Lower leg skin (tissue), 4 donors: ENCODE measurements at regions not wholly inside any gene's neighbourhood (a gene's known extent, or its start where the extent isn't known, plus 50 kb on each side); places are given as distances from the start of the nearest gene placed in this dataset.
"Not testable (repeated sequence)": the region's sequence is repeated elsewhere in the genome, so short reads cannot be mapped to it uniquely, and the experiment has no call there.

Experiments used
- DNase-seq, 2 donors: peaks; one replicate each; pipeline ENCODE4 v3.0.0-alpha.2; 2019; ENCODE audit warnings: low spot score in 2 of 2
- H3K4me3 ChIP-seq: fragments of 200-600 bp; sonication (generic); 2 replicates; pipeline ENCODE4 v1.5.1; 2017; ENCODE audit warnings: mild to moderate bottlenecking, low read depth; ENCODE audit not compliant: poor library complexity, severe bottlenecking
- CTCF ChIP-seq, 3 donors: fragments of 450-650 bp; IDR thresholded peaks; one replicate each; pipeline ENCODE4 v1.5.1; 2016; ENCODE audit warnings: antibody characterized with exemption in 3 of 3, mild to moderate bottlenecking in 3 of 3, moderate library complexity in 2 of 3
- POLR2A ChIP-seq, 2 donors: fragments of 450-650 bp; IDR thresholded peaks; one replicate each; pipeline ENCODE4 v1.6.1; 2016 to 2017; ENCODE audit warnings: antibody characterized with exemption in 2 of 2, mild to moderate bottlenecking in 1 of 2, moderate library complexity in 1 of 2
- WGBS, 2 donors: methylation state at CpG; one replicate each; pipeline ENCODE4 v1.1.5; 2018; 5-methylcytosine and 5-hydroxymethylcytosine counted together
- intact Hi-C: fragments of 100-400 bp; cut with DNase I; formaldehyde crosslinking; loops from one replicate; pipeline ENCODE4 v1.15.0; 2023; ENCODE audit warnings: low total_unique reads

GRCh38 chr5:163951069-163951468, 445.6 kb downstream of the MAT2B start:
- no peak for DNase-seq
- no peak overlapping the region for H3K4me3 ChIP-seq
- no peak for TF ChIP-seq CTCF (IDR thresholded peaks at IDR 0.05)
- no peak for TF ChIP-seq POLR2A (IDR thresholded peaks at IDR 0.05)
- 51 to 72% methylated on average over 4 of the region's 4 CpGs for WGBS, 2 donors
- intact Hi-C loops, result no loop called here

DNA sequence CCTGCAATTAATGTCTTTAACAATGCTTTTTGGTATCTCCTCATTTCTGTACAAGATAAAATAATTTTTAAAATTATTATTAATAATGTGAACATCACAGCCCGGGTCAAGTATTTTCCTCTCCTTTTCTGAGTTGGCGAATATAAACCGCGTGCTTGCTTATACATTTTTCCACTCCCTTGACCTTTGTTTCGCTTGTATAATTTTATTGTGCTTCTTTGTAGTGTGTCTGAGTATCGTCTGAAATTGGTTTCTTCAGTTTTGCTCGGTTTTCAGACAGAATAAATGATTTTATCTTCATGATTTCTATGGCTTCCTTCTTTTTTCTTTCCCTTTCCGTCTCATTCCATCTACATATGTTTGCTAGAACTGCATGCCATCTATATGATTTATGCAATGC, 448.5 kb downstream of the MAT2B start:
- 68 to 72% methylated on average over 8 of the region's 8 CpGs for WGBS, 2 donors
- no peak for TF ChIP-seq POLR2A (IDR thresholded peaks at IDR 0.05)
- no peak for TF ChIP-seq CTCF (IDR thresholded peaks at IDR 0.05)
- intact Hi-C loops, result no loop called here

GRCh38 chr5:163961230-163961629, 455.8 kb downstream of the MAT2B start:
- intact Hi-C loops, H3K4me3 ChIP-seq, DNase-seq: not testable (repeated sequence)
- 87 to 88% methylated on average over 5 of the region's 5 CpGs for WGBS, 2 donors

More for the DNA sequence above, 448.5 kb downstream of the MAT2B start:
- no peak for DNase-seq
- no peak overlapping the region for H3K4me3 ChIP-seq

- no peak overlapping the region for H3K4me3 ChIP-seq
- DNase-seq, result no peak
- TF ChIP-seq POLR2A (IDR thresholded peaks at IDR 0.05) (no peak), CTCF (IDR thresholded peaks at IDR 0.05) (no peak)
- WGBS, 2 donors, result 66 to 70% methylated on average over 9 of the region's 9 CpGs
- intact Hi-C loops, result no loop called here
These were observed 458.5 kb downstream of the MAT2B start for GRCh38 chr5:163963881-163964280.

DNA sequence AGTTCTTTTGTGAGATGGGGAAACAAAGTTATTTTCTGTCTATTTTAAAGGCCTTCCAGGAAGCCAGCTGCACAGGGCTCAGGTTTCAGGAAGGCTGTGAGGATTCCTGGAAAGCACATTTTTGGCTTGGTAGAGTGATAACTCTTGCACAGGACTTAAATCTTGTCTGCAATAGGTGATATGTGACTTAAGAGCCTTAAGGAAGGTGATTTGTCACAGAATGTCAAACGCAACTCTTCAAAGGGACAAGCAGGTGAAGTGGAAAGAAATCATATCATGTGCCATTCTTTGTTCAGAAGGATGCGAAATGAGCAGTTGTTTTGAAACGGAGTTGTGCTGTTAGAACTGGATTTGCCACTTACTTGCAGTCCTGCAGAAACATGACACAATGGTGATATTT, 459.3 kb downstream of the MAT2B start:
- intact Hi-C loops, result no loop called here
- 40 to 48% methylated on average over 3 of the region's 3 CpGs for WGBS, 2 donors
- no peak overlapping the region for H3K4me3 ChIP-seq
- no peak for DNase-seq
- no peak for TF ChIP-seq POLR2A (IDR thresholded peaks at IDR 0.05)
- no peak for TF ChIP-seq CTCF (IDR thresholded peaks at IDR 0.05)

DNA sequence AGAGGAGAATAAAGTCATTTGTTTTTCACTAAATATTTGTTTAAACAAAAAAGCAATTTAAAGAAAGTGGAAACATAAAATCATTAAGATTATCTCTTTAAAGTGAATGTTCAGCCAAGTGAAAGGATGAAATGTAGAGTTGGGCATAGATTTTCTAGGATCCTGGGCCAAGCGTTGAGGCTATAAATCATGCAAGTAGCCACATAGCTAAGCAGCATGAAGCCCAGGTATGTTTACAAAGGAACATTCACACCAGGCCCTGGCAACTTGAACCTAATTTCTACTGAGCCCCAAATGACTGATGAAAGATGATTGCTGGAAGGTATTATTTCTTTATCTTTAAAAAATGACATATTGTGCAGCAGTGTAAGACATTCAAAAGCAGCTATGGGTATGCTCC, 461.8 kb downstream of the MAT2B start:
- DNase-seq, result no peak
- no peak overlapping the region for H3K4me3 ChIP-seq
- TF ChIP-seq CTCF (IDR thresholded peaks at IDR 0.05) (no peak), POLR2A (IDR thresholded peaks at IDR 0.05) (no peak)
- intact Hi-C loops, result no loop called here
- 50 to 58% methylated on average over 1 of the region's 1 CpG for WGBS, 2 donors
